GM13976 (cell line): ENCODE measurements at regions not wholly inside any gene's neighbourhood (a gene's known extent, or its start where the extent isn't known, plus 50 kb on each side); places are given as distances from the start of the nearest gene placed in this dataset.

Experiments
- DNase-seq: peaks from one replicate; pipeline ENCODE4 v3.0.0; 2012; ENCODE audit warnings: low spot score
- in situ Hi-C: fragments of 300-500 bp; cut with MboI; formaldehyde crosslinking; loops from one replicate; pipeline ENCODE4 v1.12.0; 2022; ENCODE audit warnings: low sequenced_read_pairs, mixed read lengths, inconsistent platforms; ENCODE audit not compliant: unreplicated experiment
- TF ChIP-seq, protein P1 (sequence below): IDR thresholded peaks from 2 replicates; pipeline ENCODE4 v1.5.1; 2012; ENCODE audit warnings: borderline replicate concordance, mild to moderate bottlenecking; ENCODE audit not compliant: insufficient read depth; ENCODE audit errors: extremely low read depth, missing control alignments, control extremely low read depth

DNA sequence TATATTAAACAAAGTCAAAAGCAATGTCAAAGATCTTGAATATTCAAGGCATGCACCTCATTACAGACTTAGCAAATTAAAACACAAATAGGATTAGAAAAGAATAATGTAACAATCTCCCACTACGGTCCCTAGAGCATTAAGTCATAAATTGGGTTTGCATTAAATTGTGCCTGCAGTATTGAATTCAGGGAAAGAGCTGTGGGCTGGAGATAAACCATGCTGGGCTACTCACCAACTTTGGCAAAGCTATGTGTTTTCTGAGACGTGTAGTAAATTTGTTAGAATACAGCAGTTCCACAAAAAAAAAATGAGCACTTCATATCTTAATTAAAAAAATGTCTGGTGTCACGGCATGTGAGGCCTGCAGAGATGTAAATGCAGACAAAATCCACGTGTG lies 241.6 kb downstream of the SNX10 start:
- TF ChIP-seq, protein P1, sequence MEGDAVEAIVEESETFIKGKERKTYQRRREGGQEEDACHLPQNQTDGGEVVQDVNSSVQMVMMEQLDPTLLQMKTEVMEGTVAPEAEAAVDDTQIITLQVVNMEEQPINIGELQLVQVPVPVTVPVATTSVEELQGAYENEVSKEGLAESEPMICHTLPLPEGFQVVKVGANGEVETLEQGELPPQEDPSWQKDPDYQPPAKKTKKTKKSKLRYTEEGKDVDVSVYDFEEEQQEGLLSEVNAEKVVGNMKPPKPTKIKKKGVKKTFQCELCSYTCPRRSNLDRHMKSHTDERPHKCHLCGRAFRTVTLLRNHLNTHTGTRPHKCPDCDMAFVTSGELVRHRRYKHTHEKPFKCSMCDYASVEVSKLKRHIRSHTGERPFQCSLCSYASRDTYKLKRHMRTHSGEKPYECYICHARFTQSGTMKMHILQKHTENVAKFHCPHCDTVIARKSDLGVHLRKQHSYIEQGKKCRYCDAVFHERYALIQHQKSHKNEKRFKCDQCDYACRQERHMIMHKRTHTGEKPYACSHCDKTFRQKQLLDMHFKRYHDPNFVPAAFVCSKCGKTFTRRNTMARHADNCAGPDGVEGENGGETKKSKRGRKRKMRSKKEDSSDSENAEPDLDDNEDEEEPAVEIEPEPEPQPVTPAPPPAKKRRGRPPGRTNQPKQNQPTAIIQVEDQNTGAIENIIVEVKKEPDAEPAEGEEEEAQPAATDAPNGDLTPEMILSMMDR, result no peak
- in situ Hi-C loops, result no loop called here
- DNase-seq, result no peak

DNA sequence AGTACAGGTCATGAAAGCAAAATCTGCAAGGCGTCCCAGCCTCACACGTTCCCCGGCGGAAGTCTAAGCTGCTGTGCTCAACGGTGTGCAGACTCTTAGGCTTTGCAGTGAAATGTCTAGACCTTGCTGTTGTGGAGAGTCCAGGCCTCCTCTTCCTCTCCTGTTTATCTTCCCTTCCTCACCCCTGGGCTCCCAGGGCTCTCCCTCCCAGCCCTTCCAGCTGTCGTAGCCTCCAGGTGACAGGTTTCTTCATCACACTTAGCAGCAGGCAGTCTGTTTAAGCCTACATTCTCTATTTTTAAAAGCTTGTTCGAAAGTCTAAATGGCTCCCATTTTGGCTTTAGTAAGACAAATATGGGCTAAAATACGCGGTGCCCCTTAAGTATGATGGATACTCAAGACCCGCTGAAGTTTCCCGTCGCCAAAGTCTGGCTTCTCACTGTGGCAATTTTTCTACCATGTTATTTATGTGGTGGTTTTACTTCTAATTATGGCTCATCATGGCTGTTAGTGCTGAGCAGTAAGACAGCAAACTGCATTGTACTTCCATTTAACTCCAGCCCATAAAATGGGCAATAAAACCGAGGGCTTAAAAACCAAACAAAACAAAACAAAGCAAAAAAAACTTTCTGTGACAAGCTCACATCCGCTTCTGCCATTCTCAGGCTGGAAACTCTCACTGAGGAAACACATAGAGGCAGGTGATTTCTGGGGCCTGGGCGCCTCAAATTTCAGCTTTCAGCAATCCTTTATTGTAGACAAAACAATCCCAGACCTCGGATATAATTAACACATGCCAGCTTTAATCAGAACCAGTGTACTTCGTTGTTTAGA lies 243.2 kb downstream of the SNX10 start:
- in situ Hi-C loops, result no loop called here
- TF ChIP-seq, protein P1, result no peak
- DNase-seq, result no peak

DNA sequence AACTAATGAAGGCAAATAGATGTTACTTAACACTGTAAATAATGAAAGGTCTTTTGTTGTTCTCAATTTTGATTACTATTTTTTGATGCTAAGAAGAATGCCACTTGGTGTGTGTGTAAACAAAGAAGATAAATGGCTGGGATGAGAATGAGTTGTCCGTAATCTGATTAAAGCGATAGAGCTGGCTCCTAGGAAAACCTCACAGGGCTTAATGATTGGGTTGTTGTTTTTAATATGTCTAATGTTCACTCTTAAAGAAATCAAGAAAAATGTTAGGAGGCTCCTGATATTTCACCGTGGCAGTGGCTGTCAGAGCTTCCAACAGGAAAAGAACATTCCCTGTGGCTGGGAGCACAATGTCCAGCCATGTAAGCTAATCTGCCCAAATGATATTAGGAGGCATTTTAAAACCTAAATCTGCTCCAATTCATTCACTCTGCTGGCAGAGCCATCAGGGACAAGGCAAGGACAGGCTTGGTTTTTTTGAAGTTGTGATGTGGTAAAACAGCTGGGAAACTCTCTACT lies 243.9 kb downstream of the SNX10 start:
- TF ChIP-seq, protein P1, result no peak
- DNase-seq, result no peak
- in situ Hi-C loops, result no loop called here

DNA sequence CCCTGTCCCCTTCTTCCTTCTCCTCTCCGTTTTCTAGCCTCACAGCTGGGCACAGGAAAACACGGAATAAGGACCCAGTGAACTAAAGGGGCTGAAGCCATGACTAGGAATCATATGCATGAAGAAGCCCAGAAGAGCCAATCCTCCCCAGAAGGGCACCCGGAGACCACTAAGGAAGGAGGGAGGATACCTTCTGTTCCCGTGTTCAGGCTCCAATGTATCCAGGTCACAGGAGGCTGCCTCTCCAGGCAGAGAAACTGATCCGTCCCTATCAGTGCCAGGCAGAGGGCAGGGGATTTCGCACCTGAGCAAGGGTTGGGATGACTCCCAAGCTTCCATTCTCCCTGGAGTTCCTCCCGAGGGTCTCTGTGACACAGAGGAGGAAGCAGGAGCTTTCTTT lies 246.6 kb downstream of the SNX10 start:
- TF ChIP-seq, protein P1, result no peak
- no peak for DNase-seq
- in situ Hi-C loops, result no loop called here

DNA sequence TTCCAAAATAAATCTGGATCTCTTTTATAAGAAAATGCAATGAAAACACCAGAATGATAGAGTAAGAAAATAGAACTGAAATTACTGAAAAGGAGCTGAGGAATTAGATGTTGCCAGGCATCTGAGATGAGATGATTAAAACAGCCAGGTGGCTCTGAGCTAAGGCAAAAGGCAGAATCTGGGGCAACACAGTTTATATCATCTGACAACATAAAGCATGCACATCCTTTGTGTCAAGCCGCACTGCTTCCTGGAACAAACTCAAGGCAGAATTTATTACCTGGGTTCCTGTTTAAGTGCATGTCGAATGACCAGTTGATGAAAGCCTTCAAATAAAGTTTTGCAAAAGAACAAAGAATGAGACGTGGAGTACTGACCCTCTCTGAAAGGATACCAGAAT lies 247.0 kb downstream of the SNX10 start:
- no peak for DNase-seq
- in situ Hi-C loops, result no loop called here
- TF ChIP-seq, protein P1, result no peak

DNA sequence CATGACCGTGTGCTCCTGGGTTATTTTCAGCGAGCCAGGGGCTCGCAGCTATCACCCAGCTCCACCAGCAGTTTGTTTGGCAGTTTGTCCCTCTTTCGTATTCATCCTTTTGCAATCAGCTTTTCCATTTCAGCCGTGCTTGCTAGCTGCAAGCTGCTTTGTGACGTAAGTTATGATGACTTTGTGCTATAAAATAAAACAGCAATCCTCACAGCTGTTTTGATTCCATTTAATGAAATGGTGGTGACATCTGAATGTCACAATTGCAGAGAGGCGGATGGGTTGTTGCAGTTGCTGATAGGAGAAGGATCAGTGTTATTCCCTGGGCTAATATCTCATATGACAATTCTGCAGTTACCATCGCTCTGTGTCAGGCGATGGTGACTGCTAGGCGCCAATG lies 251.7 kb downstream of the SNX10 start:
- in situ Hi-C loops, result no loop called here
- no peak for DNase-seq
- TF ChIP-seq, protein P1, result no peak
